ENCODE measurements at regions not wholly inside any gene's neighbourhood (a gene's known extent, or its start where the extent isn't known, plus 50 kb on each side); places are given as distances from the start of the nearest gene placed in this dataset.

DNA sequence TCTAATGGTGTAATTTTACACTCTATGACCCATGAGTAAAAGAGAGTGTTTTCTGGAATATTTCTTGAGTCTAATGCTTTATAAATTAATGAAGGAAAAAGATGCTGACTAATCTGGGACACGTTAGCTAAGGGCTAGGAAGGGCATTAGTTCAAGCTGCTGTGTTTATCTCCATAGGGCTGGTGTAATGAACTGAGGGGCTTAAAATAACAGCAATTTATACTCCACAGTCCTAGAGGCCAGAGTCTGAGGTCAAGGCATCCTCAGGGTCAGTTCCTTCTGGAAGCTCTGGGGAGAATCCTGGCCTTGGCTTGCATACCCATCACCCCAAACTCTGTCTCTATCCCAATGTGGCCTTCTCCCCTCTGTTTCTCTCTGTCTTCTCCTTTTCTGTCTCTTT is 105.2 kb upstream of the PFKP start:
- TF ChIP-seq, protein P1, sequence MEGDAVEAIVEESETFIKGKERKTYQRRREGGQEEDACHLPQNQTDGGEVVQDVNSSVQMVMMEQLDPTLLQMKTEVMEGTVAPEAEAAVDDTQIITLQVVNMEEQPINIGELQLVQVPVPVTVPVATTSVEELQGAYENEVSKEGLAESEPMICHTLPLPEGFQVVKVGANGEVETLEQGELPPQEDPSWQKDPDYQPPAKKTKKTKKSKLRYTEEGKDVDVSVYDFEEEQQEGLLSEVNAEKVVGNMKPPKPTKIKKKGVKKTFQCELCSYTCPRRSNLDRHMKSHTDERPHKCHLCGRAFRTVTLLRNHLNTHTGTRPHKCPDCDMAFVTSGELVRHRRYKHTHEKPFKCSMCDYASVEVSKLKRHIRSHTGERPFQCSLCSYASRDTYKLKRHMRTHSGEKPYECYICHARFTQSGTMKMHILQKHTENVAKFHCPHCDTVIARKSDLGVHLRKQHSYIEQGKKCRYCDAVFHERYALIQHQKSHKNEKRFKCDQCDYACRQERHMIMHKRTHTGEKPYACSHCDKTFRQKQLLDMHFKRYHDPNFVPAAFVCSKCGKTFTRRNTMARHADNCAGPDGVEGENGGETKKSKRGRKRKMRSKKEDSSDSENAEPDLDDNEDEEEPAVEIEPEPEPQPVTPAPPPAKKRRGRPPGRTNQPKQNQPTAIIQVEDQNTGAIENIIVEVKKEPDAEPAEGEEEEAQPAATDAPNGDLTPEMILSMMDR (IDR thresholded peaks at IDR 0.05) = no peak
- no peak for TF ChIP-seq EZH2phosphoT487 (IDR thresholded peaks at IDR 0.05)
- TF ChIP-seq EZH2 (IDR thresholded peaks at IDR 0.05) = no peak
- Mint-ChIP-seq H3K27ac (no peak overlapping the region), H3K9me3 (no peaks in the 10 kb centered on the region), H3K4me3 (no peak overlapping the region), H3K27me3 (ENCODE audit: insufficient read depth, low read depth) (peaks cover 12% of the 10 kb centered on the region), H3K4me1 (no peaks in the 10 kb centered on the region), H3K36me3 (no peaks in the 10 kb centered on the region)
- no peaks in the 10 kb centered on the region for H3K9me3 ChIP-seq (ENCODE audit: low read depth)
- H3K36me3 ChIP-seq = no peaks in the 10 kb centered on the region
- H3F3A ChIP-seq (ENCODE audit: low read depth) = no peaks in the 10 kb centered on the region
- no peaks in the 10 kb centered on the region for H3K79me2 ChIP-seq (ENCODE audit: low read depth)
- H3K27me3 ChIP-seq = no peaks in the 10 kb centered on the region
- no peak overlapping the region for H3K4me2 ChIP-seq
- no peaks in the 10 kb centered on the region for H3K4me1 ChIP-seq
- no peak overlapping the region for H2AFZ ChIP-seq (replicated peaks)
- H4K20me1 ChIP-seq (ENCODE audit: low read depth) = no peaks in the 10 kb centered on the region
- no peak for DNase-seq (ENCODE audit: low spot score)
- no peak overlapping the region for H3K4me3 ChIP-seq
- no peak overlapping the region for H3K27ac ChIP-seq
- H3K9ac ChIP-seq = no peak overlapping the region

DNA sequence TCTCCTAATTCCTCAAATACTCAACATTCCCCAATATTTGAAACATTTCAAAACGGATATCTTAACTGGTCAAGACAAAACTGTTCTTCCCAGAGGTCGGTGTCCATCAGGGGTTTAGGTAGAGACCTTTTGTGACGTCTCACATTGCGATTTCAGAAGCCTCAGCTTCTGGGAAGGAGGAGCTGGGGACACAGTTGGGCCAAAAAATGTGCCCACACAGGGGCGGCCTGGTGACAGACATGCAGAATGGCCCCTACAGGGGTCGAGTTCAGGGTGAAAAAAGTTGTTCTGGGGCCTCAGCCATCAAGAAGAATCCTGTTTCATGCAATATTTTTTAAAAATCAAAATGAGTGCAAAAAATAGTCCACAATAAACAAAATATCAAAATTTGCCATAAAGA is 108.7 kb upstream of the PFKP start:
- Mint-ChIP-seq H3K4me3 (no peak overlapping the region), H3K36me3 (no peaks in the 10 kb centered on the region), H3K9me3 (no peaks in the 10 kb centered on the region), H3K27ac (no peak overlapping the region), H3K4me1 (no peaks in the 10 kb centered on the region), H3K27me3 (ENCODE audit: insufficient read depth, low read depth) (peaks cover 8% of the 10 kb centered on the region)
- no peak overlapping the region for H2AFZ ChIP-seq (replicated peaks)
- DNase-seq (ENCODE audit: low spot score) = no peak
- no peaks in the 10 kb centered on the region for H3F3A ChIP-seq (ENCODE audit: low read depth)
- no peaks in the 10 kb centered on the region for H3K4me1 ChIP-seq
- TF ChIP-seq, protein P1 (IDR thresholded peaks at IDR 0.05) = no peak
- no peak for TF ChIP-seq EZH2phosphoT487 (IDR thresholded peaks at IDR 0.05)
- no peak for TF ChIP-seq EZH2 (IDR thresholded peaks at IDR 0.05)
- H3K27me3 ChIP-seq = no peaks in the 10 kb centered on the region
- H3K4me3 ChIP-seq = no peak overlapping the region
- H3K4me2 ChIP-seq = no peak overlapping the region
- no peaks in the 10 kb centered on the region for H3K36me3 ChIP-seq
- no peaks in the 10 kb centered on the region for H3K79me2 ChIP-seq (ENCODE audit: low read depth)
- H3K27ac ChIP-seq = no peak overlapping the region
- H3K9me3 ChIP-seq (ENCODE audit: low read depth) = no peaks in the 10 kb centered on the region
- H4K20me1 ChIP-seq (ENCODE audit: low read depth) = no peaks in the 10 kb centered on the region
- H3K9ac ChIP-seq = no peak overlapping the region

DNA sequence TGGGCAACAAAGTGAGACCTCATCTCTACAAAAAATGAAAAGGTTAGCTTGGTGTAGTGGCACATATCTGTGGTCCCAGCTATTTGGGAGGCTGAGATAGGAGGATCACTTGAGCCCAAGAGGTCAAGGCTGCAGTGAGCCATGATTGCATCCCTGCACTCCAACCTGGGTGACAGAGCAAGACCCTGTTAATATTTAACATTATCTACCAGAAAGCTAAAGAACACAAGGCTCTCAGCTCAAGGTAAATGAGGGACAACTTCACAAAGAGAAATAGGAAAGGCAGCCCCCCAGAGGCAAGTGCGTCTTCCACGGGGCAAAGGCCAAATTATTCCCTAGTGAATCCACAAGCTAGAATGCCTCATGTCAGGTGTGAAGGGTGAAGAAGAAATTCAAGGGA is 109.6 kb upstream of the PFKP start:
- Histone ChIP-seq H3K9ac (no peak overlapping the region), H4K20me1 (ENCODE audit: low read depth) (no peaks in the 10 kb centered on the region), H3K27me3 (no peaks in the 10 kb centered on the region), H2AFZ (replicated peaks) (no peak overlapping the region), H3F3A (ENCODE audit: low read depth) (no peaks in the 10 kb centered on the region), H3K4me1 (no peaks in the 10 kb centered on the region), H3K9me3 (ENCODE audit: low read depth) (no peaks in the 10 kb centered on the region), H3K27ac (no peak overlapping the region), H3K79me2 (ENCODE audit: low read depth) (no peaks in the 10 kb centered on the region), H3K4me2 (no peak overlapping the region), H3K36me3 (no peaks in the 10 kb centered on the region), H3K4me3 (no peak overlapping the region)
- no peaks in the 10 kb centered on the region for H3K4me1 Mint-ChIP-seq
- no peaks in the 10 kb centered on the region for H3K36me3 Mint-ChIP-seq
- no peak overlapping the region for H3K4me3 Mint-ChIP-seq
- H3K27me3 Mint-ChIP-seq (ENCODE audit: insufficient read depth, low read depth) = peaks cover 3% of the 10 kb centered on the region
- H3K27ac Mint-ChIP-seq = no peak overlapping the region
- TF ChIP-seq, protein P1 (IDR thresholded peaks at IDR 0.05) = no peak
- TF ChIP-seq EZH2 (IDR thresholded peaks at IDR 0.05) (no peak), EZH2phosphoT487 (IDR thresholded peaks at IDR 0.05) (no peak)
- H3K9me3 Mint-ChIP-seq = no peaks in the 10 kb centered on the region
- DNase-seq (ENCODE audit: low spot score) = no peak

DNA sequence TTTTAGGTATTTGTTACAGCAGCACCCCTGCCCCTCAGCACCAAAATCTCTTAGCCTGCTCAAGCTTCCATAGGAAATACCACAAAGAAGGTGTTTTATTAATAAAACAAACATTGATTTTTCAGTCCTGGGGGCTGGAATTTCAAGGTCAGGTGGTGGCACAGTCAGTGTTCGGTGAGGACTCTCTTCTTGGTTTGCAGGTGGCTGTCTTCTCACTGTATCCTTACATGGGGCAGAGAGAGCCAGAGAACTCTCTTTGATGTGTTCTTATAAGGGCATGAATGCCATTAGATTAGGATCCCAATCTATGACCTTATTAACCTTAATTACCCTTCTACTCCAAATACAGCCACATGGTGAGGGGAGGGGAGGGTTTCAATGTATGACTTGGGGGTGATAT is 112.3 kb upstream of the PFKP start:
- Histone ChIP-seq H3K27me3 (no peaks in the 10 kb centered on the region), H4K20me1 (ENCODE audit: low read depth) (no peaks in the 10 kb centered on the region), H2AFZ (replicated peaks) (no peak overlapping the region), H3K79me2 (ENCODE audit: low read depth) (no peaks in the 10 kb centered on the region), H3K4me3 (no peak overlapping the region), H3K4me1 (no peaks in the 10 kb centered on the region), H3K27ac (no peak overlapping the region), H3K9ac (no peak overlapping the region), H3K9me3 (ENCODE audit: low read depth) (no peaks in the 10 kb centered on the region), H3F3A (ENCODE audit: low read depth) (no peaks in the 10 kb centered on the region), H3K36me3 (no peaks in the 10 kb centered on the region), H3K4me2 (no peak overlapping the region)
- Mint-ChIP-seq H3K4me1 (no peaks in the 10 kb centered on the region), H3K36me3 (no peaks in the 10 kb centered on the region), H3K4me3 (no peak overlapping the region), H3K27ac (no peak overlapping the region), H3K9me3 (no peaks in the 10 kb centered on the region), H3K27me3 (ENCODE audit: insufficient read depth, low read depth) (peaks cover 2% of the 10 kb centered on the region)
- DNase-seq (ENCODE audit: low spot score) = no peak
- TF ChIP-seq, protein P1 (IDR thresholded peaks at IDR 0.05) = no peak
- TF ChIP-seq EZH2 (IDR thresholded peaks at IDR 0.05) (no peak), EZH2phosphoT487 (IDR thresholded peaks at IDR 0.05) (no peak)
